Ovary (tissue), 3 donors: ENCODE measurements at regions not wholly inside any gene's neighbourhood (a gene's known extent, or its start where the extent isn't known, plus 50 kb on each side); places are given as distances from the start of the nearest gene placed in this dataset.

Experiments
- POLR2A ChIP-seq: fragments of 450-650 bp; IDR thresholded peaks from one replicate; pipeline ENCODE4 v1.6.1; 2017; ENCODE audit warnings: antibody characterized with exemption, mild to moderate bottlenecking, moderate library complexity
- TF ChIP-seq, protein P1 (sequence below), 3 donors: fragments of 450-650 bp in 2 of 3; fragments of 200-600 bp in 1 of 3; IDR thresholded peaks; one replicate each; pipeline versions ENCODE4 v1.5.1 to v1.8.0; 2016 to 2022; ENCODE audit warnings: antibody characterized with exemption in 3 of 3, mild to moderate bottlenecking in 1 of 3
- donor health status: DM: no; HTN: no; CAD: no.

DNA sequence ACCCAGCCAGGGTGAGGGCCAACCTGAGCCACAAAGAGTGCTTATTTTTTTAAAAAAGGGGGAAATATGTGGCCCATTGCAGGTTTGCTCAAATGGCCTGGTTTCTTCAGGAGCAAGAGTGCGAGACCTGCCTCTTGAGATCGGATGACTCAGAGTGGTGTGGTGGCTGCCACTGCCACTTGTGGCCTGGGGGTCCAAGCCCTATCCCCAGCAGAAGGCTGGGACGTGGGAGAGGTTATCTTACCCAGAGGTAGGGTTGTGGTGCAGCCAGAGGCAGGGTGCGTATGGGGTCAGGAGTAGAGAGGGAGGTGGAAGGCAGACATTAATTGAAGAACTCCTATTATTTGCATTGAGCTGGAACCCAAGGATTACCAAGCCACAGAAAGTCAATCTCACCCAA is 83.2 kb upstream of the SMAD3 start:
- TF ChIP-seq POLR2A = no peak
- TF ChIP-seq, protein P1, sequence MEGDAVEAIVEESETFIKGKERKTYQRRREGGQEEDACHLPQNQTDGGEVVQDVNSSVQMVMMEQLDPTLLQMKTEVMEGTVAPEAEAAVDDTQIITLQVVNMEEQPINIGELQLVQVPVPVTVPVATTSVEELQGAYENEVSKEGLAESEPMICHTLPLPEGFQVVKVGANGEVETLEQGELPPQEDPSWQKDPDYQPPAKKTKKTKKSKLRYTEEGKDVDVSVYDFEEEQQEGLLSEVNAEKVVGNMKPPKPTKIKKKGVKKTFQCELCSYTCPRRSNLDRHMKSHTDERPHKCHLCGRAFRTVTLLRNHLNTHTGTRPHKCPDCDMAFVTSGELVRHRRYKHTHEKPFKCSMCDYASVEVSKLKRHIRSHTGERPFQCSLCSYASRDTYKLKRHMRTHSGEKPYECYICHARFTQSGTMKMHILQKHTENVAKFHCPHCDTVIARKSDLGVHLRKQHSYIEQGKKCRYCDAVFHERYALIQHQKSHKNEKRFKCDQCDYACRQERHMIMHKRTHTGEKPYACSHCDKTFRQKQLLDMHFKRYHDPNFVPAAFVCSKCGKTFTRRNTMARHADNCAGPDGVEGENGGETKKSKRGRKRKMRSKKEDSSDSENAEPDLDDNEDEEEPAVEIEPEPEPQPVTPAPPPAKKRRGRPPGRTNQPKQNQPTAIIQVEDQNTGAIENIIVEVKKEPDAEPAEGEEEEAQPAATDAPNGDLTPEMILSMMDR (IDR thresholded peaks at IDR 0.05) = no peak
